Keratinocyte (primary cell): ENCODE measurements at regions not wholly inside any gene's neighbourhood (a gene's known extent, or its start where the extent isn't known, plus 50 kb on each side); places are given as distances from the start of the nearest gene placed in this dataset.
"Not testable (repeated sequence)": the region's sequence is repeated elsewhere in the genome, so short reads cannot be mapped to it uniquely, and the experiment has no call there.

Experiments used
- DNase-seq: peaks from one replicate; pipeline ENCODE4 v3.0.0-alpha.2; 2011; ENCODE audit warnings: low read depth, missing footprints, low spot score
- FAIRE-seq: peaks from 2 replicates; lab custom pipeline; 2011; peaks lifted over from hg19 to GRCh38; lab: Jason Lieb, UNC
- H2AFZ ChIP-seq: 2 replicates; pipeline ENCODE4 v1.6.0; 2012; ENCODE audit warnings: low read length, control low read depth, inconsistent platforms; ENCODE audit not compliant: control insufficient read depth
- H3K27ac ChIP-seq: 2 replicates; pipeline ENCODE4 v1.5.1; 2011; ENCODE audit warnings: low read length; ENCODE audit not compliant: control insufficient read depth, insufficient read depth
- H3K27me3 ChIP-seq: 3 replicates; pipeline ENCODE4 v1.6.0; 2011; ENCODE audit warnings: low read length; ENCODE audit not compliant: control insufficient read depth, insufficient read depth; ENCODE audit errors: extremely low read depth
- H3K36me3 ChIP-seq, 2 experiments: 2 replicates in 1 of 2; 3 replicates in 1 of 2; pipeline ENCODE4 v1.5.1; 2011; ENCODE audit warnings: low read length in 2 of 2, mild to moderate bottlenecking in 1 of 2; ENCODE audit not compliant: control insufficient read depth in 2 of 2, insufficient read depth in 2 of 2; ENCODE audit errors: extremely low read depth in 1 of 2
- H3K4me1 ChIP-seq: 3 replicates; pipeline ENCODE4 v1.5.1; 2011; ENCODE audit warnings: low read length; ENCODE audit not compliant: control insufficient read depth, insufficient read depth; ENCODE audit errors: extremely low read depth
- H3K4me2 ChIP-seq: 3 replicates; pipeline ENCODE4 v1.6.0; 2011; ENCODE audit warnings: low read depth, low read length; ENCODE audit not compliant: control insufficient read depth, insufficient read depth; ENCODE audit errors: extremely low read depth
- H3K4me3 ChIP-seq, 3 experiments: fragments of 200-600 bp in 1 of 3; sonication (generic) in 1 of 3; 2 replicates in 2 of 3; 3 replicates in 1 of 3; pipeline ENCODE4 v1.5.1; 2011 to 2016; ENCODE audit warnings: low read length in 3 of 3, mild to moderate bottlenecking in 3 of 3, control low read depth in 2 of 3, inconsistent platforms in 1 of 3, low read depth in 1 of 3, mixed read lengths in 1 of 3, mixed run types in 1 of 3, moderate library complexity in 1 of 3; ENCODE audit not compliant: control insufficient read depth in 2 of 3, insufficient read depth in 2 of 3; ENCODE audit errors: extremely low read depth in 1 of 3
- H3K79me2 ChIP-seq: 2 replicates; pipeline ENCODE4 v1.6.0; 2012; ENCODE audit warnings: low read length; ENCODE audit not compliant: control insufficient read depth, insufficient read depth
- H3K9ac ChIP-seq: 3 replicates; pipeline ENCODE4 v1.6.0; 2011; ENCODE audit warnings: low read length; ENCODE audit not compliant: control insufficient read depth, insufficient read depth; ENCODE audit errors: extremely low read depth
- H3K9me1 ChIP-seq: 3 replicates; pipeline ENCODE4 v1.6.0; 2011; ENCODE audit warnings: low read length; ENCODE audit not compliant: control insufficient read depth, insufficient read depth; ENCODE audit errors: extremely low read depth
- H3K9me3 ChIP-seq: 2 replicates; pipeline ENCODE4 v1.5.1; 2012; ENCODE audit warnings: low read depth, low read length; ENCODE audit not compliant: control insufficient read depth
- H4K20me1 ChIP-seq: 3 replicates; pipeline ENCODE4 v1.6.0; 2011; ENCODE audit warnings: low read length; ENCODE audit not compliant: control insufficient read depth, insufficient read depth; ENCODE audit errors: extremely low read depth
- EZH2 ChIP-seq: IDR thresholded peaks from one replicate; pipeline ENCODE4 v1.6.1; 2012; ENCODE audit warnings: inconsistent platforms, mild to moderate bottlenecking, low read length, moderate library complexity
- dilution Hi-C: fragments of 300-500 bp; cut with MboI; formaldehyde crosslinking; loops from one replicate; pipeline ENCODE4 v1.7.0; 2020; ENCODE audit warnings: low sequenced_read_pairs; ENCODE audit not compliant: extremely low pct_ligation_motif_present
- TF ChIP-seq, protein P1 (sequence below), 3 experiments: IDR thresholded peaks in 1 of 3; conservative IDR thresholded peaks in 1 of 3; optimal IDR thresholded peaks in 1 of 3; 2 replicates in 2 of 3; 3 replicates in 1 of 3; pipeline versions ENCODE3 to v1.5.1; 2011; ENCODE audit warnings: low read length in 3 of 3, mild to moderate bottlenecking in 3 of 3, moderate library complexity in 2 of 3, control low read depth in 1 of 3, inconsistent platforms in 1 of 3; ENCODE audit not compliant: insufficient read depth in 2 of 3; ENCODE audit errors: extremely low read depth in 1 of 3

DNA sequence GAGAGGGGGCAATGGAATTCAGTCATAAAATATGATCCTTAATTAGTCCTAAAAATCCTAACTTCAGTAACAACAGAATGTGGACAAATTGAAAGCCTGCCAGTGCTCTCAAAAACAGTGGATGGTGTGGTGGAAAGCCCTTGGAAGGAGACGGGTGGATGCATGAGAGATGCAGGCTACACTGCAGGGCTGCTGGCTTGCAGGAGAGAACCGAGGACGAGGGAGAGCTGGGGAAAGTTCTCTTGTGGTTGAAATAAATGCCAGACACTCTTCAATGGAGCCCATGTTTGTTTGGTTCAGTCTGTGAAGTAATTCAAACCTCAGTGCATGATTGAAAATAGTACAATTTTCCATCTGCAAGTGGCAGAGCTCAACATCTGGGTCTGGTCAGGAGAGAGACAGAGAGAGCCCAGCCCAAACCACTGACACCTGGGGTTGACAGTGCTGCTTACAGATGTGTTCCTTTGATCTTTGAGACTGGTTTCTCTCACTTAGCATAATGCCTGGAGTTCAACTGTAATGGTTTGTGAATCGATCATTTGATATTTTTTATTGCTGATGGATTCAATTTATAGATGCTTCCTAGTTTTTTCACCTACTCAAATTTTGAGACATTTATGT lies 544.9 kb downstream of the GOLGA6L6 start:
- H3K9me3 ChIP-seq, H3K79me2 ChIP-seq, DNase-seq, H3K9ac ChIP-seq, H3K36me3 ChIP-seq, H3K4me1 ChIP-seq, H3K27ac ChIP-seq, FAIRE-seq, H4K20me1 ChIP-seq, H3K4me3 ChIP-seq, H2AFZ ChIP-seq, H3K9me1 ChIP-seq, H3K4me2 ChIP-seq, H3K27me3 ChIP-seq, dilution Hi-C loops: not testable (repeated sequence)

DNA sequence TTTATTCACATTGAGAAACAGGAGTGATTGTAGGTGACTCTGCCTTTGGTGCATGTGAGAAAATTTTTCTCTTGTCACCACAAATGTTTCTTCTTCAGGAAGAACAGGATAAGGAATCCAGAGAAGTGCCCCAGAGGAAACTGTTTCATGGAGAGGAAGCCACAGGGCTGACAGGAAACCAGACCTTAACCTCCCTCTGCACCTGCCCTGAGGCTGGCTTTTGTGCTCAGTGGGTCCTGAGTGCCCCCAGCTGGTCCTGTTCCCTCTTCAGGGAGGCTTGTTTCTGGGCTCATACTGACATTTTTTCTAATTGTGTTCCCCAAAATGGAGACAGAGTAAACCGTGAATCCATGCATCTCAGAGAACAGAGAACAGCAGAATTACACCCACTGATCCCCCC lies 546.3 kb downstream of the GOLGA6L6 start:
- not testable (repeated sequence) for FAIRE-seq

DNA sequence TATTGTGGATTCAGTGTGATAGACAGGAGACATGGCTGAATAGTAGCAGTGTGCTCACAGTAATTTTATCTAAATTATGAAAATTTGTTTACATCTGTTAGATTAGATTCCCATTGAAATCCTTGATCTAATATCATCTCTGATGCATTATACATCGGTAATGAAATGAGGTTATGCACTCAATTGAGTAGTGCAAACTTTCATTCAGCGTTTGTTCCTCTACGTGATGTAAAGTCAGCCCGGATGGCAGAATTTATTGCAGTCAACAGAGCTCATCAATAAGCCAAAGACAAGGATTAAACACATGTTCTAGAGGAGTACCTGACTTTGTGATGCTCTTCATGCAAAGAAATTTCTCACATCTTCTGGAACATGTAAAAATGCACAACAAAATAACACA lies 549.2 kb downstream of the GOLGA6L6 start:
- no peak overlapping the region for H3K4me2 ChIP-seq
- TF ChIP-seq, protein P1, sequence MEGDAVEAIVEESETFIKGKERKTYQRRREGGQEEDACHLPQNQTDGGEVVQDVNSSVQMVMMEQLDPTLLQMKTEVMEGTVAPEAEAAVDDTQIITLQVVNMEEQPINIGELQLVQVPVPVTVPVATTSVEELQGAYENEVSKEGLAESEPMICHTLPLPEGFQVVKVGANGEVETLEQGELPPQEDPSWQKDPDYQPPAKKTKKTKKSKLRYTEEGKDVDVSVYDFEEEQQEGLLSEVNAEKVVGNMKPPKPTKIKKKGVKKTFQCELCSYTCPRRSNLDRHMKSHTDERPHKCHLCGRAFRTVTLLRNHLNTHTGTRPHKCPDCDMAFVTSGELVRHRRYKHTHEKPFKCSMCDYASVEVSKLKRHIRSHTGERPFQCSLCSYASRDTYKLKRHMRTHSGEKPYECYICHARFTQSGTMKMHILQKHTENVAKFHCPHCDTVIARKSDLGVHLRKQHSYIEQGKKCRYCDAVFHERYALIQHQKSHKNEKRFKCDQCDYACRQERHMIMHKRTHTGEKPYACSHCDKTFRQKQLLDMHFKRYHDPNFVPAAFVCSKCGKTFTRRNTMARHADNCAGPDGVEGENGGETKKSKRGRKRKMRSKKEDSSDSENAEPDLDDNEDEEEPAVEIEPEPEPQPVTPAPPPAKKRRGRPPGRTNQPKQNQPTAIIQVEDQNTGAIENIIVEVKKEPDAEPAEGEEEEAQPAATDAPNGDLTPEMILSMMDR (optimal IDR thresholded peaks at IDR 0.05 in 1 of 3, IDR thresholded peaks at IDR 0.05 in 1 of 3, conservative IDR thresholded peaks at IDR 0.05 in 1 of 3; ENCODE audit: extremely low read depth in 1 of 3, insufficient read depth in 2 of 3, low read length in 3 of 3), result no peak
- no peak for TF ChIP-seq EZH2
- FAIRE-seq (no peak), DNase-seq (no peak)
- no peaks in the 10 kb centered on the region for H3K79me2 ChIP-seq
- no peak overlapping the region for H2AFZ ChIP-seq
- H3K4me1 ChIP-seq, result no peaks in the 10 kb centered on the region
- H3K36me3 ChIP-seq, result no peaks in the 10 kb centered on the region
- H3K9me1 ChIP-seq, result no peaks in the 10 kb centered on the region
- H3K9ac ChIP-seq, result no peak overlapping the region
- dilution Hi-C loops, result no loop called here
- H3K27me3 ChIP-seq, result no peaks in the 10 kb centered on the region
- no peaks in the 10 kb centered on the region for H4K20me1 ChIP-seq
- H3K27ac ChIP-seq, result no peak overlapping the region
- H3K9me3 ChIP-seq, result peaks cover 4% of the 10 kb centered on the region
- no peak overlapping the region for H3K4me3 ChIP-seq

More for the DNA sequence above, 546.3 kb downstream of the GOLGA6L6 start:
- dilution Hi-C loops, H4K20me1 ChIP-seq, H3K9me1 ChIP-seq, H2AFZ ChIP-seq, H3K9ac ChIP-seq, H3K27me3 ChIP-seq, H3K4me2 ChIP-seq, H3K79me2 ChIP-seq, H3K27ac ChIP-seq, H3K4me1 ChIP-seq, DNase-seq, H3K9me3 ChIP-seq, H3K36me3 ChIP-seq, H3K4me3 ChIP-seq: not testable (repeated sequence)
